PFSK-1 (cell line): ENCODE measurements at regions not wholly inside any gene's neighbourhood (a gene's known extent, or its start where the extent isn't known, plus 50 kb on each side); places are given as distances from the start of the nearest gene placed in this dataset.

Experiments used
- FOXP2 ChIP-seq: optimal IDR thresholded peaks from 2 replicates; pipeline ENCODE3; 2011; ENCODE audit warnings: borderline replicate concordance, control low read depth, inconsistent platforms; ENCODE audit not compliant: insufficient read depth; ENCODE audit errors: extremely low read length, extremely low read depth
- POLR2AphosphoS5 ChIP-seq: IDR thresholded peaks from 2 replicates; pipeline ENCODE4 v1.6.1; 2012; ENCODE audit warnings: low read depth, mild to moderate bottlenecking, control low read depth, low read length, moderate library complexity
- REST ChIP-seq, 2 experiments: IDR thresholded peaks; 2 replicates each; pipeline versions ENCODE4 v1.6.1 to v1.8.0; 2011 to 2012; ENCODE audit warnings: low read depth in 2 of 2, low read length in 2 of 2, control low read depth in 1 of 2, inconsistent platforms in 1 of 2, mild to moderate bottlenecking in 1 of 2, moderate library complexity in 1 of 2; ENCODE audit not compliant: insufficient read depth in 1 of 2
- SIN3A ChIP-seq: IDR thresholded peaks from 2 replicates; pipeline ENCODE4 v1.6.1; 2012; ENCODE audit warnings: mild to moderate bottlenecking, low read length, moderate library complexity, borderline replicate concordance; ENCODE audit not compliant: insufficient read depth
- TAF1 ChIP-seq: IDR thresholded peaks from 2 replicates; pipeline ENCODE4 v1.6.1; 2012; ENCODE audit warnings: low read length, control low read depth, borderline replicate concordance; ENCODE audit not compliant: insufficient read depth

DNA sequence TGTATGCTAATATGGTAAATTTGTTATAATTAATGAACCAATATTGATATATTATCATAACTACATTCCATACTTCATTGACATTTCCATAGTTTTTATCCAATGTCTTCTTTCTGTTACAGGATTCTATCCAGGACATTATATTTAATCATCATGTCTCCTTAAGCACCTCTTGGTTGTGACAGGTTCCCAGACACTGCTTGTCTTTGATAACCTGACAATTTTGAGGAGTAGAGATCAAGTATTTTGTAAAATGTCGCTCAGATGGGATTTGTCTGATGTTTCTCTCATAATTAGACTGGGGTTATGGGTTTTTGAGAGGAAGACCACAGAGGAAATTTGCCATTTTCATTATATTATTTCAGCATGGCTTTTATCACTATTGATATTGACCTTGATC is 317.4 kb downstream of the PLOD2 start:
- no peak for TF ChIP-seq SIN3A
- no peak for TF ChIP-seq POLR2AphosphoS5
- TF ChIP-seq REST (IDR thresholded peaks at IDR 0.05; ENCODE audit: insufficient read depth in 1 of 2, low read depth in 2 of 2, low read length in 2 of 2): no peak
- no peak for TF ChIP-seq FOXP2
- no peak for TF ChIP-seq TAF1

- TF ChIP-seq POLR2AphosphoS5: no peak
- no peak for TF ChIP-seq SIN3A
- TF ChIP-seq REST (IDR thresholded peaks at IDR 0.05; ENCODE audit: insufficient read depth in 1 of 2, low read depth in 2 of 2, low read length in 2 of 2): no peak
- no peak for TF ChIP-seq TAF1
- TF ChIP-seq FOXP2: no peak
Observed at GRCh38 chr3:145849115-145849514, 311.9 kb downstream of the PLOD2 start.

GRCh38 chr3:145854499-145854898 is 306.5 kb downstream of the PLOD2 start:
- TF ChIP-seq FOXP2 (no peak), REST (IDR thresholded peaks at IDR 0.05; ENCODE audit: insufficient read depth in 1 of 2, low read depth in 2 of 2, low read length in 2 of 2) (no peak), SIN3A (no peak), POLR2AphosphoS5 (no peak), TAF1 (no peak)

DNA sequence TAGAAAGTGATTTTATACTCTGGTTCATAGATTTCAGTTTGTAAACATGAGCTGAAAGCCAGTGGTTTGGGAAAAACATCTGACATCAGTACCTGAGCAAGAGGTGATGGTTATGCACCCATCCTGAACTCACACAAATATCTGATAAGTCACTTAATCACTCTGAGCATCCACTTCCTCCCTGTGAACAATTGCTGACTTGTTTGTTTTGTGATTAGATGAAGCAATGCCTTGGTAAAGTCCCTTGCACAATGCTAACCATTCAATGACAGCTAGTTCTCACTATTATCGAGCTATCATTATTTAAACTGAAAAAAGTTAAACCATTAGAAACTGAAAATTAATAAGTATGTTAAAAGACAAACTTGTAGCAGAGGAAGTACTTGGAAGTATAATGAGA is 303.0 kb downstream of the PLOD2 start:
- TF ChIP-seq FOXP2 (no peak), SIN3A (no peak), POLR2AphosphoS5 (no peak), TAF1 (no peak), REST (IDR thresholded peaks at IDR 0.05; ENCODE audit: insufficient read depth in 1 of 2, low read depth in 2 of 2, low read length in 2 of 2) (no peak)

- no peak for TF ChIP-seq SIN3A
- no peak for TF ChIP-seq POLR2AphosphoS5
- TF ChIP-seq TAF1: no peak
Observed at GRCh38 chr3:145864336-145864735, 296.6 kb downstream of the PLOD2 start.
